ENCODE measurements at regions not wholly inside any gene's neighbourhood (a gene's known extent, or its start where the extent isn't known, plus 50 kb on each side); places are given as distances from the start of the nearest gene placed in this dataset.

- no peaks in the 10 kb centered on the region for H3K9me3 ChIP-seq
- Mint-ChIP-seq H3K36me3 (ENCODE audit: insufficient read depth, unreplicated experiment) (no peaks in the 10 kb centered on the region), H3K4me3 (ENCODE audit: unreplicated experiment) (no peak overlapping the region), H3K27me3 (ENCODE audit: insufficient read depth, unreplicated experiment) (no peaks in the 10 kb centered on the region), H3K4me1 (ENCODE audit: low read depth, unreplicated experiment) (no peaks in the 10 kb centered on the region), H3K9me3 (ENCODE audit: unreplicated experiment) (peaks cover 14% of the 10 kb centered on the region), H3K27ac (ENCODE audit: unreplicated experiment) (no peak overlapping the region)
- intact Hi-C loops (cut with micrococcal nuclease; ENCODE audit: unreplicated experiment), result no loop called here
- no peaks in the 10 kb centered on the region for H3K27me3 ChIP-seq (replicated peaks; ENCODE audit: control insufficient read depth, insufficient read depth, low read length)
- ChIA-PET POLR2A (no interaction called here), CTCF (no interaction called here)
- H3K4me1 ChIP-seq, result no peaks in the 10 kb centered on the region
- no peak for DNase-seq
- H3K4me3 ChIP-seq (ENCODE audit: low read depth, low read length), result no peak overlapping the region
- no peak for TF ChIP-seq CTCF (IDR thresholded peaks at IDR 0.05; ENCODE audit: insufficient read depth in 1 of 2, low read depth in 1 of 2, low read length in 1 of 2, severe bottlenecking in 1 of 2, unreplicated experiment in 1 of 2)
- BruUV-seq (replicated peaks), result no TSS peak
- no peaks in the 10 kb centered on the region for H3K36me3 ChIP-seq (ENCODE audit: control insufficient read depth, insufficient read depth, low read length)
Measured at GRCh38 chr1:195472291-195472690, 1135.9 kb downstream of the KCNT2 start.

GRCh38 chr1:195466639-195467038 lies 1141.6 kb downstream of the KCNT2 start:
- no peak for TF ChIP-seq CTCF (IDR thresholded peaks at IDR 0.05; ENCODE audit: insufficient read depth in 1 of 2, low read depth in 1 of 2, low read length in 1 of 2, severe bottlenecking in 1 of 2, unreplicated experiment in 1 of 2)
- Histone ChIP-seq H3K9me3 (no peaks in the 10 kb centered on the region), H3K4me3 (ENCODE audit: low read depth, low read length) (no peak overlapping the region), H3K36me3 (ENCODE audit: control insufficient read depth, insufficient read depth, low read length) (no peaks in the 10 kb centered on the region), H3K4me1 (no peaks in the 10 kb centered on the region), H3K27me3 (replicated peaks; ENCODE audit: control insufficient read depth, insufficient read depth, low read length) (no peaks in the 10 kb centered on the region)
- no peak for DNase-seq
- intact Hi-C loops (cut with micrococcal nuclease; ENCODE audit: unreplicated experiment), result no loop called here
- Mint-ChIP-seq H3K4me1 (ENCODE audit: low read depth, unreplicated experiment) (no peaks in the 10 kb centered on the region), H3K36me3 (ENCODE audit: insufficient read depth, unreplicated experiment) (no peaks in the 10 kb centered on the region), H3K4me3 (ENCODE audit: unreplicated experiment) (no peak overlapping the region), H3K27me3 (ENCODE audit: insufficient read depth, unreplicated experiment) (no peaks in the 10 kb centered on the region), H3K9me3 (ENCODE audit: unreplicated experiment) (no peaks in the 10 kb centered on the region), H3K27ac (ENCODE audit: unreplicated experiment) (no peak overlapping the region)
- ChIA-PET POLR2A (no interaction called here), CTCF (no interaction called here)
- no TSS peak for BruUV-seq (replicated peaks)

- Histone ChIP-seq H3K36me3 (ENCODE audit: control insufficient read depth, insufficient read depth, low read length) (no peaks in the 10 kb centered on the region), H3K9me3 (no peaks in the 10 kb centered on the region), H3K27me3 (replicated peaks; ENCODE audit: control insufficient read depth, insufficient read depth, low read length) (no peaks in the 10 kb centered on the region), H3K4me3 (ENCODE audit: low read depth, low read length) (no peak overlapping the region), H3K4me1 (no peaks in the 10 kb centered on the region)
- intact Hi-C loops (cut with micrococcal nuclease; ENCODE audit: unreplicated experiment), result no loop called here
- H3K36me3 Mint-ChIP-seq (ENCODE audit: insufficient read depth, unreplicated experiment), result no peaks in the 10 kb centered on the region
- no peak overlapping the region for H3K4me3 Mint-ChIP-seq (ENCODE audit: unreplicated experiment)
- ChIA-PET CTCF (no interaction called here), POLR2A (no interaction called here)
- no peak for TF ChIP-seq CTCF (IDR thresholded peaks at IDR 0.05; ENCODE audit: insufficient read depth in 1 of 2, low read depth in 1 of 2, low read length in 1 of 2, severe bottlenecking in 1 of 2, unreplicated experiment in 1 of 2)
- no peaks in the 10 kb centered on the region for H3K4me1 Mint-ChIP-seq (ENCODE audit: low read depth, unreplicated experiment)
- DNase-seq, result no peak
- no peak overlapping the region for H3K27ac Mint-ChIP-seq (ENCODE audit: unreplicated experiment)
- no peaks in the 10 kb centered on the region for H3K9me3 Mint-ChIP-seq (ENCODE audit: unreplicated experiment)
- no peaks in the 10 kb centered on the region for H3K27me3 Mint-ChIP-seq (ENCODE audit: insufficient read depth, unreplicated experiment)
- no TSS peak for BruUV-seq (replicated peaks)
Measured at GRCh38 chr1:195462646-195463045, 1145.6 kb downstream of the KCNT2 start.
